Amygdala (tissue), 56 donors: ENCODE measurements at regions not wholly inside any gene's neighbourhood (a gene's known extent, or its start where the extent isn't known, plus 50 kb on each side); places are given as distances from the start of the nearest gene placed in this dataset.

Experiments
- DNase-seq, 56 donors: peaks; one replicate each; lab custom pipeline; 2025; lab: John Stamatoyannopoulos, UW

GRCh38 chr17:74024871-74025531 is 178.5 kb upstream of the RPL38 start:
- no peak for DNase-seq

GRCh38 chr17:74027444-74027843 is 176.0 kb upstream of the RPL38 start:
- no peak for DNase-seq

GRCh38 chr17:74028354-74029116 is 174.9 kb upstream of the RPL38 start:
- DNase-seq = no peak

DNA sequence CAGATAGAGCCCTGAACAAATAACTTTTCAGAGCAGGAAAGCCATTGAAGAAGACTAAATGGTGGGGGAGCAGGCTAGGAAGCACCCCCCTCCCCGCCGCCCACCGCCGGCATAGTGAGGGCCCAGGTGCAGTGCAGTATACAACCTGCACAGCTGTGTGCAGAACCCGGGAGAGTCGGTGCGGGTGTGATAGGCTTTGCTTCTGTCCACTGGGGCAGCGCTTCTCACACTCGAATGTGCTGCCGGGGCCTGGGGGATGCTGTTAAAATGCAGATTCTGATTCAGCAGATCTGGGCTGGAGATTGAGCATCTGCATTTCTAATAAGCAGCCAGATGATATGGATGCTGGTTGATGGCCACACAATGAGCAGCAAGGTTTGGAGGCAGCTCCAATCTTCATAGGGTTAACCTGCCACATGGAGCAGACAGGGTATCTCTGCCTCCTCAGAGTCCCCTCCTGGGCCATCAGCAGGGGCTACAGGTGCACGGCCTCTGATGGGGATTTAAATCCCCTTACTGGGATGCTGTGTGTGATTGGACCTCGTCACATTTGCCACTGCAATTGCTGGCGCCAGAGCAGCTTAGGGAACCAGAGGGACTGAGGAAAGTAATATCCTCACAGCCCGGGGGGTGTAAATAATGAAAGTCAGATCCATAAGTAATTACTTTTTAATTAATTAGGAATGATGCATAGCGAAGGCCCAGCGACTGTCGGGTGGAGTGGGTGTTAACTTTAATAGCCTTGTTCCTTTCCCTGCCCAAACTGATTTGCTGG is 172.0 kb upstream of the RPL38 start:
- no peak for DNase-seq

- no peak for DNase-seq
These were observed 171.3 kb upstream of the RPL38 start for GRCh38 chr17:74032222-74032621.

- DNase-seq = peak in 31 of 56 donors; percentile 5 to 67 (median 24)
These were observed 166.2 kb upstream of the RPL38 start for GRCh38 chr17:74037320-74037719.

GRCh38 chr17:74040291-74040690 is 163.2 kb upstream of the RPL38 start:
- no peak for DNase-seq

DNA sequence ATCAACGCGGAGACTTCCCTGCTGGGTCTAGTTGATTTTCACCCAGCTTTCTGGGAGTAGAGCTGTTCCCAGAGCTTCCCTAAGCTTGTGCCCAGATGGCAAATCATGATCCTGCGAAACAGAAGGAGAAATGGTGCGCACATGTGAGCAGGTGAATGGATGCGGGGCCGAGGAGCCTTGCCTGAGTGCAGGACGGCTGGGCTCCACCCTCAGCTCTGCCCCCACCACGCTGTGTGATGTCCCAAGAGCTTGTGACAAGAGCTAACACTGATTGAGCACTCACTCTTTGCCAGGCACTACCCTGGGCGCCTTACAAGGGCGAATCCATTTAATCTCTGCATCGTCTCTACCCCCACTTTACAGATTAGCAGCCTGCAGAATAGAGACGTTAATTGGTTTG is 162.7 kb upstream of the RPL38 start:
- no peak for DNase-seq

DNA sequence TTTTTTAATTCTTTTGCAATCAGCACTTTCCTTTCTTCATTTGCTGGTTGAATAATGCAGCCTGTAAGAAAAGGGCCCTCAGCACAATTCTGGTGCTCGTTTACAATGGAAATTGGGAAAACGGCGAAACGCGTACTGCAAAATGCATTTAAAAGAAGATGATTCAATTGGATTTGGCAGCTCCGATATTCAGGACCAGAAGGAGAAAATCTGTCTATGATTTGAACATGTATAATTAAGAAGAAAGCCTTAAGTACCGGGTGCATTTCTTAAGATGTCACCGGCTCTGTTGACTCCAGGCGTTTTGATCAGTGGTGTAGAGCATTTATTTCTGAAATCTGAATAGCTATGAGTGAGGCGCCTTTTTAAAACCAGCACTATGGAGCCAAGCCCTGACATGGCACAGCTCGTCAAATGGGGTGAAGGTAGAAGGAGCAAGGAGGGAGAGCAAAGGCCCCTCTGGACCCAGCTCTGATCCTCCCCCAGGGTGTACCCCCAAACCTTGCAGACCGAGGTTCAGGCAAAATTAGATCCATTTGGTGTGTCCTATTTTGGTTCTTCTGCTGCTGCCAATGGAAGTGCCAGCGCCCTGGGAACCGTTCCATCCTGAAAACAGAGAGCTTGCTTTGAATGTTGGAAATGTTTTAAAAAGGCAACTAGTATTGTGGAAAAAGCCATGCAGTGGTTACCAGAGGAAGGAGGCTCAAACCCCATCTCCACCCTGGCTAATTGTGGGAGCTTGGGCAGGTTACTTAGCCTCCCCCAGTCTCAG is 161.4 kb upstream of the RPL38 start:
- DNase-seq = peak in 30 of 56 donors; percentile 8 to 64 (median 30)

- peak in 46 of 56 donors; percentile 7 to 87 (median 51) for DNase-seq
These were observed 160.6 kb upstream of the RPL38 start for GRCh38 chr17:74042744-74043486.

- no peak for DNase-seq
These were observed 159.5 kb upstream of the RPL38 start for GRCh38 chr17:74043976-74044375.

- no peak for DNase-seq
These were observed 157.7 kb upstream of the RPL38 start for GRCh38 chr17:74045608-74046280.

- no peak for DNase-seq
These were observed 154.1 kb upstream of the RPL38 start for GRCh38 chr17:74049167-74049966.

DNA sequence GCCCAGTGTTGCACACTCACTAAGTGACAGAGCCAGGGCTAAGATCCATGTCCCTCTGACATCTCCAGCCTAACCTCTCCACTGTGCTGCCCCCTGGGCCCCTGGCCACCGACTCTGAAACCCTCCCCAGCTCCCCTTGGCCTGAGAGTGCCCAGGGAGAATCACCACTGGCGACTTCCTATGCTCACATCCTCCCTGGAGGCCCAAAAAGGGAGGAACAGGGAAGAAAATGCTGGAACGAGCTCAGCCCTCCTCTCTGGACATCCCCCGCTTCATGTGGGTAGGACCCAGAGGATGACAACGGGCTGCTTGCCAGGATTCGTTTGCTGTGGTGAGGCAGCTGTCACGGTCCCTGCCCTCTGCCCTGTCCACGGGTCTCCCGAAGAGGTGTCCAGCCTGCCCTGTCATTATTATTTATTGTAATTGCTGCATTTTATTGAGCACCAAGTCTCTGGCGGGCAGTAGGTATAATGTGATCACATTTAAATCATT is 153.5 kb upstream of the RPL38 start:
- DNase-seq = peak in 2 of 56 donors; percentile 21 to 45

- no peak for DNase-seq
These were observed 152.1 kb upstream of the RPL38 start for GRCh38 chr17:74051348-74051747.

DNA sequence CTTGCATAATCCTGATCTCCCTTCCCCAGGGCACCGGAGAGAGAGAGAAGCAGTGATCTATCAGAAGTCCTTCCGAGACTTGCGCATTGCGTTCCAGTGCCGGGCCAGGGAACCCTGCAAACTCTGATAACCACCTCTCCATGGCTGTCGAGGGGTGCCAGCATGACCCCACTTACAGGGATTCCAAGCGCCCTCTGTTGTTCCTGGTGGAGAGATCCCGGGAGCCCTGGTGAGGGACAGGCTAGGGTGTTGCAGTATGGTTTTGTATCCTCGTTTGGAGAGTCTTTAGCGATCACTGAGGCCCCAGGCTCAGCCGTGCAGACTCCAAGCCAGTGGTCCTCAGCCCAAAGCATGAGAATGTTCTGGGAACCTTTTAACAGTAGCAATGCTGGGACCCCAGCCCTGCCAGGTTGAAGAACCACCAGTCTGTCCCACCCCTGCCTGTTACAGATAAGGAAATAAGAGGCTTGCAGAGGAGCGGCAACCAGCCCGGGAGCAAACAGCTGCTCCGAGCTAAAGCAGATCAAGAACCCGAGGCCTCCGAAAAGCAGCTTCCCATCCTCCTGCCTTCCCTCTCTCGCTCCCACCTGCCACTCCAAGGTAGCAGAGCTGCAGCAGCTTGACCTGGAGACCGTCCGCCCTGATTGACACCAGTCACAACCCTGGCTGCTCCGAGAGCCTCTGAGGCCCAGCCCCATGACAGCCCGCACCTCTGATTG is 150.3 kb upstream of the RPL38 start:
- DNase-seq = no peak

DNA sequence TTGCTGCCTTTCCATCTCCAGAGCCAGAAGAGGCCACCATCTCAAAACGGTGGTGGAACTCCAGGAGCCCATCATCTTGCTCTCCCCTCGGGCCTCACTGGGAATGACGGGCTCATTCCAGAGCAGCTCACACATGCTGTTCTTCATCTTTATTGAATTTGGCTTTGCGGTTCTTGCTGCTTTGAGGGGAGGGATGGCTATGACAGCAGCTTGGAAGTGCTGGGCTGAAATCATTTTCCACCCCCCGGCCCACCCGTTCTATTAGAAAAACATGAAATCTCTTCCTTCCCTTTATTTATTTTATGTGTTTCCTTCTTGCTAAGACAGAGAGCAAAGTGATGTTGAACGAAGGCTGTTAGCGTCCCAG is 149.8 kb upstream of the RPL38 start:
- DNase-seq = no peak

DNA sequence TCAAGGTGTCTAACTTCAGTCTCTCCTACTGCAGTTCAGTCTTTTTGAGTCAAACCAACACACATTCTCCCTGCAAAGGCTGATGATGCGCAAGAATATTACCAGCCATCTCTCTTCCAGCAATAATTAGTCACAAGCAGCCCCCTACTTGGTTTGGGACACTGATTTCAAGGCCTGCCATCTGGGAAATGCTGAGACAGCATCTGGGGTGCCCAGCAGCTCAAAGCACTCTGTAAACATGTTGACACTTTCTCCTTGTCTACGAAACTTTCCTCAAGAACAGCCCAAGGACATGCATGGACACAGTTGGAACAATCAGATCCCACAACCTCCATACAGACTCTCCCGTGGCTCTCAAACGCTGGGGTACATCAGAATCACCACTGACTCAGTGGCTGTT is 149.2 kb upstream of the RPL38 start:
- DNase-seq = no peak
